HL-60/S4 (cell line): ENCODE measurements at regions not wholly inside any gene's neighbourhood (a gene's known extent, or its start where the extent isn't known, plus 50 kb on each side); places are given as distances from the start of the nearest gene placed in this dataset.
"Not testable (repeated sequence)": the region's sequence is repeated elsewhere in the genome, so short reads cannot be mapped to it uniquely, and the experiment has no call there.

Experiments used
- in situ Hi-C: fragments of 300-500 bp; cut with MboI; formaldehyde crosslinking; loops from 2 replicates; pipeline ENCODE4 v1.14.3; 2022; ENCODE audit warnings: low sequenced_read_pairs

GRCh38 chr9:90061187-90061586 lies 456.4 kb downstream of the GADD45G start:
- in situ Hi-C loops: no loop called here

GRCh38 chr9:90062982-90063381 lies 458.2 kb downstream of the GADD45G start:
- in situ Hi-C loops: no loop called here

GRCh38 chr9:90064248-90064647 lies 459.4 kb downstream of the GADD45G start:
- in situ Hi-C loops: no loop called here

GRCh38 chr9:90064971-90065370 lies 460.2 kb downstream of the GADD45G start:
- in situ Hi-C loops: no loop called here

- in situ Hi-C loops: no loop called here
Measured at GRCh38 chr9:90065851-90066250, 461.0 kb downstream of the GADD45G start.

- in situ Hi-C loops: no loop called here
Measured at GRCh38 chr9:90069085-90069484, 464.3 kb downstream of the GADD45G start.

GRCh38 chr9:90070056-90070455 lies 465.2 kb downstream of the GADD45G start:
- in situ Hi-C loops: no loop called here

- in situ Hi-C loops: no loop called here
Measured at GRCh38 chr9:90070469-90070868, 465.7 kb downstream of the GADD45G start.

GRCh38 chr9:90070931-90071660 lies 466.3 kb downstream of the GADD45G start:
- in situ Hi-C loops: no loop called here

- in situ Hi-C loops: no loop called here
Measured at GRCh38 chr9:90073186-90073945, 468.6 kb downstream of the GADD45G start.

- in situ Hi-C loops: no loop called here
Measured at GRCh38 chr9:90074316-90074962, 469.6 kb downstream of the GADD45G start.

GRCh38 chr9:90077598-90077997 lies 472.8 kb downstream of the GADD45G start:
- in situ Hi-C loops: not testable (repeated sequence)

GRCh38 chr9:90078988-90079421 lies 474.2 kb downstream of the GADD45G start:
- in situ Hi-C loops: no loop called here

GRCh38 chr9:90085633-90086032 lies 480.8 kb downstream of the GADD45G start:
- in situ Hi-C loops: no loop called here

GRCh38 chr9:90086101-90086511 lies 481.3 kb downstream of the GADD45G start:
- in situ Hi-C loops: no loop called here

- in situ Hi-C loops: no loop called here
Measured at GRCh38 chr9:90088434-90088833, 483.6 kb downstream of the GADD45G start.

- in situ Hi-C loops: no loop called here
Measured at GRCh38 chr9:90088856-90089255, 484.0 kb downstream of the GADD45G start.

- in situ Hi-C loops: no loop called here
Measured at GRCh38 chr9:90090997-90091396, 486.2 kb downstream of the GADD45G start.

- in situ Hi-C loops: no loop called here
Measured at GRCh38 chr9:90092508-90092907, 487.7 kb downstream of the GADD45G start.

GRCh38 chr9:90095682-90096081 lies 490.9 kb downstream of the GADD45G start:
- in situ Hi-C loops: no loop called here

- in situ Hi-C loops: no loop called here
Measured at GRCh38 chr9:90097237-90097636, 492.4 kb downstream of the GADD45G start.

- in situ Hi-C loops: no loop called here
Measured at GRCh38 chr9:90098408-90098807, 493.6 kb downstream of the GADD45G start.
